ENCODE measurements at regions not wholly inside any gene's neighbourhood (a gene's known extent, or its start where the extent isn't known, plus 50 kb on each side); places are given as distances from the start of the nearest gene placed in this dataset.

- TF ChIP-seq CTCF (conservative IDR thresholded peaks at IDR 0.05; ENCODE audit: low read depth): no peak
- no peak overlapping the region for H3K27ac ChIP-seq
- ChIA-PET CTCF (no interaction called here), POLR2A (ENCODE audit: low non-redundant PET) (no interaction called here)
- DNase-seq (ENCODE audit: low spot score): no peak
Measured at GRCh38 chr12:88767699-88768098, 187.4 kb upstream of the KITLG start.

GRCh38 chr12:88764781-88765480, 184.7 kb upstream of the KITLG start:
- ChIA-PET CTCF (no interaction called here), POLR2A (ENCODE audit: low non-redundant PET) (interaction anchor here (0.8 kb wide), 1 partner anchor 216 kb away, joined by 4 read pairs; no protein-coding TSS in a partner anchor)
- TF ChIP-seq CTCF (conservative IDR thresholded peaks at IDR 0.05; ENCODE audit: low read depth): no peak
- no peak overlapping the region for H3K27ac ChIP-seq
- no peak for DNase-seq (ENCODE audit: low spot score)

- no peak for TF ChIP-seq CTCF (conservative IDR thresholded peaks at IDR 0.05; ENCODE audit: low read depth)
- ChIA-PET CTCF (interaction anchor here (0.6 kb wide), 1 partner anchor 190 kb away, joined by 3 read pairs; no protein-coding TSS in a partner anchor), POLR2A (ENCODE audit: low non-redundant PET) (no interaction called here)
- no peak overlapping the region for H3K27ac ChIP-seq
- DNase-seq (ENCODE audit: low spot score): no peak
Measured at GRCh38 chr12:88763536-88764100, 183.3 kb upstream of the KITLG start.

GRCh38 chr12:88758176-88758575, 177.9 kb upstream of the KITLG start:
- H3K27ac ChIP-seq: no peak overlapping the region
- TF ChIP-seq CTCF (conservative IDR thresholded peaks at IDR 0.05; ENCODE audit: low read depth): no peak
- no peak for DNase-seq (ENCODE audit: low spot score)
- POLR2A ChIA-PET (ENCODE audit: low non-redundant PET): no interaction called here
- CTCF ChIA-PET: no interaction called here

- no peak overlapping the region for H3K27ac ChIP-seq
- POLR2A ChIA-PET (ENCODE audit: low non-redundant PET): no interaction called here
- TF ChIP-seq CTCF (conservative IDR thresholded peaks at IDR 0.05; ENCODE audit: low read depth): no peak
- CTCF ChIA-PET: no interaction called here
- DNase-seq (ENCODE audit: low spot score): no peak
Measured at GRCh38 chr12:88756917-88757316, 176.6 kb upstream of the KITLG start.

GRCh38 chr12:88756153-88756552, 175.9 kb upstream of the KITLG start:
- TF ChIP-seq CTCF (conservative IDR thresholded peaks at IDR 0.05; ENCODE audit: low read depth): no peak
- ChIA-PET CTCF (interaction anchor here (0.6 kb wide), 1 partner anchor 530 kb away, joined by 8 read pairs; no protein-coding TSS in a partner anchor), POLR2A (ENCODE audit: low non-redundant PET) (no interaction called here)
- DNase-seq (ENCODE audit: low spot score): no peak
- no peak overlapping the region for H3K27ac ChIP-seq
